ENCODE measurements at regions not wholly inside any gene's neighbourhood (a gene's known extent, or its start where the extent isn't known, plus 50 kb on each side); places are given as distances from the start of the nearest gene placed in this dataset.

- TF ChIP-seq CTCF (IDR thresholded peaks at IDR 0.05), result no peak
- H3K4me3 ChIP-seq, result no peak overlapping the region
- H3K27me3 ChIP-seq, result no peaks in the 10 kb centered on the region
- intact Hi-C loops (cut with DNase I), result no loop called here
- H3K9me3 ChIP-seq, result no peaks in the 10 kb centered on the region
- no peak overlapping the region for H3K27ac ChIP-seq
- H3K4me1 ChIP-seq, result no peaks in the 10 kb centered on the region
- DNase-seq (no peak), ATAC-seq (no peak)
- H3K36me3 ChIP-seq, result no peaks in the 10 kb centered on the region
These were observed 242.6 kb downstream of the ANKRD50 start for GRCh38 chr4:124469981-124470380.

GRCh38 chr4:124478470-124478869 lies 234.1 kb downstream of the ANKRD50 start:
- H3K27ac ChIP-seq, result no peak overlapping the region
- no peaks in the 10 kb centered on the region for H3K27me3 ChIP-seq
- H3K4me1 ChIP-seq, result no peaks in the 10 kb centered on the region
- no peak for ATAC-seq
- no peaks in the 10 kb centered on the region for H3K36me3 ChIP-seq
- intact Hi-C loops (cut with DNase I), result no loop called here
- no peaks in the 10 kb centered on the region for H3K9me3 ChIP-seq
- no peak overlapping the region for H3K4me3 ChIP-seq
- DNase-seq, result no peak
- TF ChIP-seq CTCF (IDR thresholded peaks at IDR 0.05), result no peak

GRCh38 chr4:124480061-124480460 lies 232.5 kb downstream of the ANKRD50 start:
- intact Hi-C loops (cut with DNase I), result no loop called here
- TF ChIP-seq CTCF (IDR thresholded peaks at IDR 0.05), result no peak
- Histone ChIP-seq H3K4me3 (no peak overlapping the region), H3K4me1 (no peaks in the 10 kb centered on the region), H3K36me3 (no peaks in the 10 kb centered on the region), H3K27ac (no peak overlapping the region), H3K27me3 (no peaks in the 10 kb centered on the region), H3K9me3 (no peaks in the 10 kb centered on the region)
- DNase-seq (no peak), ATAC-seq (no peak)

- H3K9me3 ChIP-seq, result no peaks in the 10 kb centered on the region
- intact Hi-C loops (cut with DNase I), result no loop called here
These were observed 231.4 kb downstream of the ANKRD50 start for GRCh38 chr4:124481123-124481522.

GRCh38 chr4:124483048-124483906 lies 229.3 kb downstream of the ANKRD50 start:
- DNase-seq (no peak), ATAC-seq (peak; percentile 48)
- H3K27me3 ChIP-seq, result no peaks in the 10 kb centered on the region
- H3K36me3 ChIP-seq, result no peaks in the 10 kb centered on the region
- no peak overlapping the region for H3K27ac ChIP-seq
- TF ChIP-seq CTCF (IDR thresholded peaks at IDR 0.05), result no peak
- intact Hi-C loops (cut with DNase I), result no loop called here
- H3K9me3 ChIP-seq, result no peaks in the 10 kb centered on the region
- no peaks in the 10 kb centered on the region for H3K4me1 ChIP-seq
- no peak overlapping the region for H3K4me3 ChIP-seq

More at GRCh38 chr4:124481123-124481522, 231.4 kb downstream of the ANKRD50 start:
- TF ChIP-seq CTCF (IDR thresholded peaks at IDR 0.05), result no peak
- H3K27ac ChIP-seq, result no peak overlapping the region
- DNase-seq (no peak), ATAC-seq (no peak)
- H3K4me3 ChIP-seq, result no peak overlapping the region
- H3K27me3 ChIP-seq, result no peaks in the 10 kb centered on the region
- H3K36me3 ChIP-seq, result no peaks in the 10 kb centered on the region
- H3K4me1 ChIP-seq, result no peaks in the 10 kb centered on the region
